Heart left ventricle (tissue), 16 donors: ENCODE measurements at regions not wholly inside any gene's neighbourhood (a gene's known extent, or its start where the extent isn't known, plus 50 kb on each side); places are given as distances from the start of the nearest gene placed in this dataset.
"Not testable (repeated sequence)": the region's sequence is repeated elsewhere in the genome, so short reads cannot be mapped to it uniquely, and the experiment has no call there.

Experiments
- ATAC-seq, 4 donors: fragments of 200-7000 bp; cut with Tn5 transposase; one replicate each; pipeline ENCODE4 v1.9.1; 2020 to 2022; ENCODE audit warnings: moderate library complexity in 4 of 4, mild to moderate bottlenecking in 3 of 4, moderate number of reproducible peaks in 1 of 4
- DNase-seq, 5 donors: peaks; one replicate each; pipeline ENCODE4 v3.0.0-alpha.2; 2020
- H3K27ac ChIP-seq, 12 donors: fragments of 200-600 bp; sonication (generic) in 4 of 12; one replicate each; pipeline versions ENCODE4 v1.5.0 to v1.8.0; 2016 to 2022; ENCODE audit warnings: mild to moderate bottlenecking in 2 of 12
- H3K27me3 ChIP-seq, 9 donors: fragments of 200-600 bp; sonication (generic) in 2 of 9; one replicate each; pipeline versions ENCODE4 v1.5.1 to v1.8.0; 2016 to 2022; ENCODE audit warnings: mild to moderate bottlenecking in 3 of 9
- H3K36me3 ChIP-seq, 9 donors: fragments of 200-600 bp; sonication (generic) in 2 of 9; one replicate each; pipeline versions ENCODE4 v1.5.0 to v1.8.0; 2018 to 2022; ENCODE audit warnings: mild to moderate bottlenecking in 2 of 9
- H3K4me1 ChIP-seq, 12 donors: fragments of 200-600 bp; sonication (generic) in 4 of 12; one replicate each; pipeline versions ENCODE4 v1.5.0 to v1.8.0; 2016 to 2022; ENCODE audit warnings: mild to moderate bottlenecking in 3 of 12
- H3K4me3 ChIP-seq, 12 donors: fragments of 200-600 bp; sonication (generic) in 4 of 12; one replicate each; pipeline versions ENCODE4 v1.5.0 to v1.8.0; 2017 to 2022; ENCODE audit warnings: mild to moderate bottlenecking in 9 of 12, moderate library complexity in 4 of 12
- H3K9me3 ChIP-seq, 12 donors: fragments of 200-600 bp; sonication (generic) in 4 of 12; one replicate each; pipeline versions ENCODE4 v1.5.0 to v1.8.0; 2016 to 2022; ENCODE audit warnings: mild to moderate bottlenecking in 1 of 12
- POLR2A ChIP-seq, 2 donors: fragments of 450-650 bp; IDR thresholded peaks; one replicate each; pipeline ENCODE4 v1.6.1; 2017; ENCODE audit warnings: antibody characterized with exemption in 2 of 2, mild to moderate bottlenecking in 2 of 2, moderate library complexity in 2 of 2
- WGBS, 4 donors: extraction: QIAGEN DNeasy Blood & Tissue Kit in 2 of 4; methylation state at CpG; one replicate each; pipeline versions ENCODE4 v1.1.5 to v1.1.7; 2013 to 2018; 5-methylcytosine and 5-hydroxymethylcytosine counted together
- intact Hi-C, 10 donors: fragments of 100-400 bp; cut with DNase I; formaldehyde crosslinking; loops; one replicate each; pipeline versions ENCODE4 v1.11.1 to v1.14.2; 2022
- TF ChIP-seq, protein P1 (sequence below), 12 donors: fragments of 200-600 bp; sonication (generic) in 4 of 12; IDR thresholded peaks; one replicate each; pipeline versions ENCODE4 v1.5.0 to v1.8.0; 2018 to 2022; ENCODE audit warnings: antibody characterized with exemption in 12 of 12, mild to moderate bottlenecking in 5 of 12
- donor health status: ischemic (EF 13 %, LVEDD 7.1; RV severe dilation, severe dysfunction).
- donor health status: healthy with polysubstance abuse.
- donor health status: DM: no; HTN: yes; CAD: no.
- donor health status: DM: no; HTN: no; CAD: no.
- donor health status: ischemic (EF 25% LVEDD 6.9; RV normal size, moderate dysfunction).
- donor health status: ischemic (EF 25% LVEDD 5.7; RV mildly dilated, moderate dysfunction).
- donor health status: healthy.
- donor health status: DM: yes; HTN: yes; CAD: no.
- donor health status: ischemic (EF 35%, LVEDD 5.7; RV mildly dilated, moderate dysfunction).
- donor health status: nonischemic (EF 11% LVEDD 7.7; RV severe dilation, severe dysfunction).
- donor health status: DM: yes; HTN: yes; CAD: no.
- donor health status: PGD.
- donor health status: ischemic (EF 29% LVEDD 5.4; RV normal size, mild dysfunction).
- donor health status: nonischemic (EF 23%, LVEDD 6.1; RV moderate dilation, normal function).

DNA sequence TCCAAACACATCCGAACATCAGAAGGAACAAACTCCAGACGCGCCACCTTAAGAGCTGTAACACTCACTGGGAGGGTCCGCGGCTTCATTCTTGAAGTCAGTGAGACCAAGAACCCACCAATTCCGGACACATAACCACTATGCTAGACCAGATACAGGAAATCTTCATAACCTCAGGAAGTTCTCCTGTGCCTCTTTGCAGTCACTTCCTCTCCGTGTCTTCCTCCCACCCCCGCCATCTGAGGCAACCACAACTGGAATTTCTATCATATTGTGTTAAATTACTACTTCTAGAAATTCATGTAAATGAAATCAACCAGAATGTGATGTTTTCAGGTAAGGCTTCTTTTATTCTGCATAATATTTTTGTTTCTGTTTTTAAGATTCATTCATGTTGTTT lies 631.0 kb upstream of the NXPH2 start:
- DNase-seq = no peak
- no peaks in the 10 kb centered on the region for H3K27me3 ChIP-seq
- no peak for ATAC-seq
- no peaks in the 10 kb centered on the region for H3K4me1 ChIP-seq
- no peaks in the 10 kb centered on the region for H3K36me3 ChIP-seq
- H3K4me3 ChIP-seq = no peak overlapping the region
- WGBS, 4 donors = 83 to 91% (median 84%) methylated on average over 8 of the region's 8 CpGs
- peaks cover 0 to 21% (median 0%) of the 10 kb centered on the region in 12 donors for H3K9me3 ChIP-seq
- TF ChIP-seq, protein P1, sequence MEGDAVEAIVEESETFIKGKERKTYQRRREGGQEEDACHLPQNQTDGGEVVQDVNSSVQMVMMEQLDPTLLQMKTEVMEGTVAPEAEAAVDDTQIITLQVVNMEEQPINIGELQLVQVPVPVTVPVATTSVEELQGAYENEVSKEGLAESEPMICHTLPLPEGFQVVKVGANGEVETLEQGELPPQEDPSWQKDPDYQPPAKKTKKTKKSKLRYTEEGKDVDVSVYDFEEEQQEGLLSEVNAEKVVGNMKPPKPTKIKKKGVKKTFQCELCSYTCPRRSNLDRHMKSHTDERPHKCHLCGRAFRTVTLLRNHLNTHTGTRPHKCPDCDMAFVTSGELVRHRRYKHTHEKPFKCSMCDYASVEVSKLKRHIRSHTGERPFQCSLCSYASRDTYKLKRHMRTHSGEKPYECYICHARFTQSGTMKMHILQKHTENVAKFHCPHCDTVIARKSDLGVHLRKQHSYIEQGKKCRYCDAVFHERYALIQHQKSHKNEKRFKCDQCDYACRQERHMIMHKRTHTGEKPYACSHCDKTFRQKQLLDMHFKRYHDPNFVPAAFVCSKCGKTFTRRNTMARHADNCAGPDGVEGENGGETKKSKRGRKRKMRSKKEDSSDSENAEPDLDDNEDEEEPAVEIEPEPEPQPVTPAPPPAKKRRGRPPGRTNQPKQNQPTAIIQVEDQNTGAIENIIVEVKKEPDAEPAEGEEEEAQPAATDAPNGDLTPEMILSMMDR (IDR thresholded peaks at IDR 0.05) = no peak
- no peak overlapping the region for H3K27ac ChIP-seq
- intact Hi-C loops = no loop called here

DNA sequence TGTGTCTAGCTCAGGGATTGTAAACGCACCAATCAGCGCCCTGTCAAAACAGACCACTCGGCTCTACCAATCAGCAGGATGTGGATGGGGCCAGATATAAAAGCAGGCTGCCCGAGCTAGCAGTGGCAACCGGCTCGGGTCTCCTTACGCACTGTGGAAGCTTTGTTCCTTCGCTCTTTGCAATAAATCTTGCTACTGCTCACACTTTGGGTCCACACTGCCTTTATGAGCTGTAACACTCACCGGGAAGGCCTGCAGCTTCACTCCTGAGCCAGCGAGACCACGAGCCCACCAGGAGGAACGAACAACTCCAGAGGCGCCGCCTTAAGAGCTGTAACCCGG lies 630.6 kb upstream of the NXPH2 start:
- WGBS, 4 donors = 82 to 92% (median 87%) methylated on average over 15 of the region's 15 CpGs
- ATAC-seq, intact Hi-C loops: not testable (repeated sequence)

DNA sequence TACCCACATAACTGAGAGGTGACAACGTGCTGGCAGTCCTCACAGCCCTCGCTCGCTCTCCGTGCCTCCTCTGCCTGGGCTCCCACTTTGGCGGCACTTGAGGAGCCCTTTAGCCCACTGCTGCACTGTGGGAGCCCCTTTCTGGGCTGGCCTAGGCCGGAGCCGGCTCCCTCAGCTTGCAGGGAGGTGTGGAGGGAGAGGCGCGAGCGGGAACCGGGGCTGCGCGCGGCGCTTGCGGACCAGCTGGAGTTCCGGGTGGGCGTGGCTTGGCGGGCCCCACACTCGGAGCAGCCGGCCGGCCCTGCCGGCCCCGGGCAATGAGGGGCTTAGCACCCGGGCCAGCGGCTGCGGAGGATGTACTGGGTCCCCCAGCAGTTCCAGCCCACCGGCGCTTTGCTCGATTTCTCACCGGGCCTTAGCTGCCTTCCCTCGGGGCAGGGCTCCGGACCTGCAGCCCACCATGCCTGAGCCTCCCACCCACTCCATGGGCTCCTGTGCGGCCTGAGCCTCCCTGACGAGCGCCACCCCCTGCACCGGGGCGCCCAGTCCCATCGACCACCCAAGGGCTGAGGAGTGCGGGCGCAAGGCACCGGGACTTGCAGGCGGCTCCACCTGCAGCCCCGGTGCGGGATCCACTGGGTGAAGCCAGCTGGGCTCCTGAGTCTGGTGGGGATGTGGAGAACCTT lies 630.1 kb upstream of the NXPH2 start:
- intact Hi-C loops, H3K4me1 ChIP-seq, H3K36me3 ChIP-seq, H3K27ac ChIP-seq, DNase-seq, H3K27me3 ChIP-seq, ATAC-seq, H3K4me3 ChIP-seq: not testable (repeated sequence)
- H3K9me3 ChIP-seq = peaks cover 0 to 13% (median 0%) of the 10 kb centered on the region in 12 donors
- WGBS, 4 donors = 92 to 96% (median 95%) methylated on average over 26 to 45 of the region's 45 CpGs

More for the DNA sequence above, 630.6 kb upstream of the NXPH2 start:
- not testable (repeated sequence) for H3K4me1 ChIP-seq, H3K36me3 ChIP-seq, H3K27me3 ChIP-seq, H3K27ac ChIP-seq, DNase-seq, H3K4me3 ChIP-seq
- peaks cover 0 to 17% (median 0%) of the 10 kb centered on the region in 12 donors for H3K9me3 ChIP-seq

DNA sequence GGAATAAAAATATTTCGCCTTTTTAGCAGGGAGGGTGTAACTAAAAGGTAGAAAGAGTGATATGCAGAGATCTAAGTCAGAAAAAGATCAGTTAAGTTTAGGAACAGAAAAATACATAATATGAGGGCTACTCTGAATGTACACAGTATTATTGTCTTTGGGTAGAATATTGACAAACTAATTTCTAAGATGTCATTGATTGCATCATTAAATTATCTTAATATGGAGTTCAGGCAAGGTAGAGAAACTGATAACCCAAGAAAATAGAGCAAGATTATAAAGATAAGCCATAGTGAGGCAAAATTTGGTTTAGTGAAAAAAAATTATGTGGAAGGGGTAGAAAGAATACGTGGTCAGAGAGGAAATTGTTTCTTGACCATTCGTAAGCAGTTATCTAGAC lies 629.0 kb upstream of the NXPH2 start:
- Histone ChIP-seq H3K36me3 (no peaks in the 10 kb centered on the region), H3K4me1 (no peaks in the 10 kb centered on the region), H3K27ac (no peak overlapping the region), H3K4me3 (no peak overlapping the region), H3K27me3 (no peaks in the 10 kb centered on the region), H3K9me3 (peaks cover 0 to 2% (median 0%) of the 10 kb centered on the region in 12 donors)
- intact Hi-C loops = no loop called here
- no peak for TF ChIP-seq POLR2A (IDR thresholded peaks at IDR 0.05)
- TF ChIP-seq, protein P1 (IDR thresholded peaks at IDR 0.05) = no peak
- ATAC-seq (no peak), DNase-seq (no peak)
- WGBS, 4 donors = 24 to 52% (median 42%) methylated on average over 3 of the region's 3 CpGs

DNA sequence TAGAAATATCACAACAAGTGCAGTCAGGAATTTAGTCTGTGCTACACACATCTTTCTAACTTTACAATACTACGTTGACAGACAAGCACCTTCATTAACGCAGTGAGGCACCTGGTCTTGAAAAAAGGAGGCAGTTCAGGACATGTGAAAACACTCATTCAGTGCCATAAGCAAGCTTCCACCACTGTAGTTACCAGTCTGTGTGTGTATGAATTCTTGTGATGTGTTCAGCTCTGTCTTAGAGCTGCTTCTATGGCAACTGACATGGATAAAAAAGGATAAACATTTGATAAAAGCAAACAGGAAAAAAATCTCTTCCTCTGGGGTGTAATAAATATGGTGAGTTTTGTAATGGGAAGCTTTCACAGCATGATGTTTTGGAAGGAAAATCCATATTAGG lies 623.8 kb upstream of the NXPH2 start:
- no peaks in the 10 kb centered on the region for H3K27me3 ChIP-seq
- TF ChIP-seq, protein P1 (IDR thresholded peaks at IDR 0.05) = no peak
- TF ChIP-seq POLR2A (IDR thresholded peaks at IDR 0.05) = no peak
- ATAC-seq (no peak), DNase-seq (no peak)
- intact Hi-C loops = no loop called here
- no peak overlapping the region for H3K27ac ChIP-seq
- peaks cover 0 to 9% (median 0%) of the 10 kb centered on the region in 12 donors for H3K9me3 ChIP-seq
- H3K36me3 ChIP-seq = no peaks in the 10 kb centered on the region
- 72 to 80% (median 78%) methylated on average over 2 of the region's 2 CpGs for WGBS, 4 donors
- no peak overlapping the region for H3K4me3 ChIP-seq
- H3K4me1 ChIP-seq = no peaks in the 10 kb centered on the region
